Right lobe of liver (tissue), 4 donors: ENCODE measurements at regions not wholly inside any gene's neighbourhood (a gene's known extent, or its start where the extent isn't known, plus 50 kb on each side); places are given as distances from the start of the nearest gene placed in this dataset.
"Not testable (repeated sequence)": the region's sequence is repeated elsewhere in the genome, so short reads cannot be mapped to it uniquely, and the experiment has no call there.

Source experiments
- CTCF ChIP-seq, 4 donors: fragments of 200-600 bp in 3 of 4; fragments of 450-650 bp in 1 of 4; IDR thresholded peaks; one replicate each; pipeline versions ENCODE4 v1.5.1 to v1.8.0; 2016 to 2022; ENCODE audit warnings: antibody characterized with exemption in 4 of 4, mild to moderate bottlenecking in 2 of 4
- POLR2A ChIP-seq: fragments of 450-650 bp; IDR thresholded peaks from one replicate; pipeline ENCODE4 v1.6.1; 2017; ENCODE audit warnings: antibody characterized with exemption, mild to moderate bottlenecking
- donor health status: DM: no; HTN: no; CAD: no.
- donor health status: DM: no; HTN: no; CAD: no.
- donor health status: DM: no; HTN: yes; CAD: no.

- not testable (repeated sequence) for TF ChIP-seq CTCF (IDR thresholded peaks at IDR 0.05); POLR2A
These were observed 97.0 kb upstream of the GPR6 start for GRCh38 chr6:109881069-109881468.
